Gastroesophageal sphincter (tissue), 4 donors: ENCODE measurements at regions not wholly inside any gene's neighbourhood (a gene's known extent, or its start where the extent isn't known, plus 50 kb on each side); places are given as distances from the start of the nearest gene placed in this dataset.

Experiments used
- ATAC-seq: fragments of 150-250 bp; one replicate; pipeline ENCODE4 v1.9.1; 2016; ENCODE audit warnings: mild to moderate bottlenecking, moderate library complexity
- H3K27ac ChIP-seq, 4 donors: fragments of 200-600 bp; sonication (generic) in 3 of 4; 1 replicate in 3 of 4; 2 replicates in 1 of 4; pipeline ENCODE4 v1.5.1; 2016 to 2019
- H3K27me3 ChIP-seq: fragments of 200-600 bp; sonication (generic); one replicate; pipeline ENCODE4 v1.5.1; 2019
- H3K36me3 ChIP-seq, 2 donors: fragments of 200-600 bp; sonication (generic); one replicate each; pipeline ENCODE4 v1.5.1; 2019; ENCODE audit warnings: control low read depth in 1 of 2
- H3K4me1 ChIP-seq, 3 donors: fragments of 200-600 bp; sonication (generic); 1 replicate in 2 of 3; 2 replicates in 1 of 3; pipeline ENCODE4 v1.5.1; 2016 to 2019; ENCODE audit warnings: control low read depth in 2 of 3
- H3K4me3 ChIP-seq, 2 donors: fragments of 200-600 bp; sonication (generic); one replicate each; pipeline ENCODE4 v1.5.1; 2019; ENCODE audit warnings: mild to moderate bottlenecking in 1 of 2, moderate library complexity in 1 of 2
- H3K9me3 ChIP-seq, 3 donors: fragments of 200-600 bp; sonication (generic); one replicate each; pipeline ENCODE4 v1.5.1; 2017 to 2019; ENCODE audit warnings: control low read depth in 2 of 3
- EP300 ChIP-seq: sonication (generic); formaldehyde crosslinking; IDR thresholded peaks from one replicate; pipeline ENCODE4 v1.6.1; 2017; ENCODE audit warnings: antibody characterized with exemption, mild to moderate bottlenecking
- POLR2A ChIP-seq, 2 donors: fragments of 450-650 bp; IDR thresholded peaks; one replicate each; pipeline ENCODE4 v1.6.1; 2017; ENCODE audit warnings: antibody characterized with exemption in 2 of 2, mild to moderate bottlenecking in 2 of 2, moderate library complexity in 1 of 2
- POLR2AphosphoS5 ChIP-seq: sonication (generic); formaldehyde crosslinking; IDR thresholded peaks from one replicate; pipeline ENCODE4 v1.6.1; 2017; ENCODE audit warnings: antibody characterized with exemption
- WGBS, 2 donors: methylation state at CpG; one replicate each; pipeline ENCODE4 v1.1.5; 2018; ENCODE audit warnings: low coverage in 1 of 2; 5-methylcytosine and 5-hydroxymethylcytosine counted together
- TF ChIP-seq, protein P1 (sequence below), 4 experiments: fragments of 200-600 bp in 2 of 4; fragments of 450-650 bp in 2 of 4; sonication (generic) in 1 of 4; IDR thresholded peaks; one replicate each; pipeline ENCODE4 v1.5.1; 2017 to 2019; ENCODE audit warnings: antibody characterized with exemption in 4 of 4, mild to moderate bottlenecking in 2 of 4, moderate library complexity in 2 of 4

DNA sequence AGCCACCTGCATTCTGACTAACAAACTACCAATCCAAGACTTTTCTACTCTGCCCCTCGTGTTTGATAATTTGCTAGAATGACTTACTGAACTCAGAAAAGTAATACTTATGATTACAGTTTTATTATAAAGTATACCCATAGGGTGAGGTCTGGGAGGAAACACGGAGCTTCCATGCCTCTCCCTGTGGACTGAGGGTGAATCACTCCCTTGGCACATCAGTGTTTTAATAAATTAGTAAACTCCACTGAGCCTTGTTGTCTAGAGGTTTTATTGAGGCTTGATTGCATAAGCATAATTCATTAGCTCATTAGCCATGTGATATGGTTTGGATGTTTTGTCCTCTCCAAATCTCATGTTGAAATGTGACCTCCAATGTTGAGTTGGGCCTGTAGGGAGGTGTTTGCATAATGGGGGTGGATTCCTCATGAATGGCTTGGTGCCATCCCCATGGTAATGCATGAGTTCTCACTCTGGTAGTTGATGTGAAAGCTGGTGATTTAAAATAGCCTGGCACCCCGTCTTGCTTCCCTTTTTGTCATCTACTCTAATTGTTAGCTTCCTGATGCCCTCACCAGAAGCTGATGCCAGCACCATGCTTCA is 233.6 kb upstream of the TRPC7 start:
- peaks cover 0 to 26% (median 0%) of the 10 kb centered on the region in 3 donors for H3K9me3 ChIP-seq
- H3K36me3 ChIP-seq: no peaks in the 10 kb centered on the region
- H3K27ac ChIP-seq: no peak overlapping the region
- TF ChIP-seq POLR2AphosphoS5 (no peak), POLR2A (IDR thresholded peaks at IDR 0.05) (no peak), EP300 (no peak)
- TF ChIP-seq, protein P1, sequence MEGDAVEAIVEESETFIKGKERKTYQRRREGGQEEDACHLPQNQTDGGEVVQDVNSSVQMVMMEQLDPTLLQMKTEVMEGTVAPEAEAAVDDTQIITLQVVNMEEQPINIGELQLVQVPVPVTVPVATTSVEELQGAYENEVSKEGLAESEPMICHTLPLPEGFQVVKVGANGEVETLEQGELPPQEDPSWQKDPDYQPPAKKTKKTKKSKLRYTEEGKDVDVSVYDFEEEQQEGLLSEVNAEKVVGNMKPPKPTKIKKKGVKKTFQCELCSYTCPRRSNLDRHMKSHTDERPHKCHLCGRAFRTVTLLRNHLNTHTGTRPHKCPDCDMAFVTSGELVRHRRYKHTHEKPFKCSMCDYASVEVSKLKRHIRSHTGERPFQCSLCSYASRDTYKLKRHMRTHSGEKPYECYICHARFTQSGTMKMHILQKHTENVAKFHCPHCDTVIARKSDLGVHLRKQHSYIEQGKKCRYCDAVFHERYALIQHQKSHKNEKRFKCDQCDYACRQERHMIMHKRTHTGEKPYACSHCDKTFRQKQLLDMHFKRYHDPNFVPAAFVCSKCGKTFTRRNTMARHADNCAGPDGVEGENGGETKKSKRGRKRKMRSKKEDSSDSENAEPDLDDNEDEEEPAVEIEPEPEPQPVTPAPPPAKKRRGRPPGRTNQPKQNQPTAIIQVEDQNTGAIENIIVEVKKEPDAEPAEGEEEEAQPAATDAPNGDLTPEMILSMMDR (IDR thresholded peaks at IDR 0.05): no peak
- no peak for ATAC-seq
- no peak overlapping the region for H3K4me3 ChIP-seq
- H3K4me1 ChIP-seq: no peaks in the 10 kb centered on the region
- WGBS, 2 donors: 49 to 71% methylated on average over 2 to 3 of the region's 3 CpGs
- H3K27me3 ChIP-seq: no peaks in the 10 kb centered on the region

DNA sequence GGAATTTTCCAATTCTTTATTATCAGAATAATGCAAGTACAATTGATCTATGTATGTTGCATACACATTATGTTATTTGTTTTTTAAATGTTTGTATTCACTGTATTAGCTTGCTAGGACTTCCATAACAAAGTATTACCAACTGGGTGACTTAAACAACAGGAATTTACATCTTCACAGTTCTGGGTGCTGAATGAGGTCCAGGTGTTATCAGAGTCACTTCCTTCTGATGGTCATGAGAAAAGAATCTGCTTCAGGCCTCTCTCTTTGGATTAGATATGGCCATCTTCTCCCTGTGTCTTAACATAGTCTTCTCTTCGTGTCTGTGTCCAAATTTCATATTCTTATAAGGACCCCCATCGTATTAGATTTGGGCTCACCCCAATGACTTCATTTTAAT is 229.1 kb upstream of the TRPC7 start:
- no peaks in the 10 kb centered on the region for H3K9me3 ChIP-seq
- H3K27ac ChIP-seq: no peak overlapping the region
- H3K36me3 ChIP-seq: no peaks in the 10 kb centered on the region
- TF ChIP-seq POLR2AphosphoS5 (no peak), EP300 (no peak), POLR2A (IDR thresholded peaks at IDR 0.05) (no peak)
- TF ChIP-seq, protein P1 (IDR thresholded peaks at IDR 0.05): no peak
- no peak for ATAC-seq
- no peak overlapping the region for H3K4me3 ChIP-seq
- H3K4me1 ChIP-seq: no peaks in the 10 kb centered on the region
- whole genome bisulfite sequencing, 2 donors: 48 to 70% methylated on average over 2 of the region's 2 CpGs
- H3K27me3 ChIP-seq: no peaks in the 10 kb centered on the region

DNA sequence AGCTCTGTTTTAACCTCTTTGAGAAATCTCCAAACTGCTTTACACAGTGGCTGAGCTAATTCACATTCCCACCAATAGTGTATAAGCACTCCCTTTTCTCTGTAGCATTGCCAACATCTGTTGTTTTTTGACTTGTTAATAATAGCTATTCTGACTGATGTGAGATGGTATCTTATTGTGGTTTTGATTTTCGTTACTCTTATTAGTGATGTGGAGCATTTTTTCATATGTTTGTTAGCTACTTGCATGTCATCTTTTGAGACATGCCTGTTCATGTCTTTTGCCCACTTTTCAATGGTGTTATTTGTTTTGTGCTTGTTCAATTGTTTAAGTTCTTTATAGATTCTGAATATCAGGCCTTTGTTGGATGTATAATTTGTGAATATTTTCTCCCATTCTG is 225.2 kb upstream of the TRPC7 start:
- H3K4me3 ChIP-seq: no peak overlapping the region
- H3K9me3 ChIP-seq: no peaks in the 10 kb centered on the region
- no peaks in the 10 kb centered on the region for H3K27me3 ChIP-seq
- 50 to 67% methylated on average over 1 of the region's 1 CpG for WGBS, 2 donors
- no peaks in the 10 kb centered on the region for H3K36me3 ChIP-seq
- H3K4me1 ChIP-seq: no peaks in the 10 kb centered on the region
- ATAC-seq: no peak
- TF ChIP-seq POLR2AphosphoS5 (no peak), EP300 (no peak), POLR2A (IDR thresholded peaks at IDR 0.05) (no peak)
- TF ChIP-seq, protein P1 (IDR thresholded peaks at IDR 0.05): no peak
- H3K27ac ChIP-seq: no peak overlapping the region

DNA sequence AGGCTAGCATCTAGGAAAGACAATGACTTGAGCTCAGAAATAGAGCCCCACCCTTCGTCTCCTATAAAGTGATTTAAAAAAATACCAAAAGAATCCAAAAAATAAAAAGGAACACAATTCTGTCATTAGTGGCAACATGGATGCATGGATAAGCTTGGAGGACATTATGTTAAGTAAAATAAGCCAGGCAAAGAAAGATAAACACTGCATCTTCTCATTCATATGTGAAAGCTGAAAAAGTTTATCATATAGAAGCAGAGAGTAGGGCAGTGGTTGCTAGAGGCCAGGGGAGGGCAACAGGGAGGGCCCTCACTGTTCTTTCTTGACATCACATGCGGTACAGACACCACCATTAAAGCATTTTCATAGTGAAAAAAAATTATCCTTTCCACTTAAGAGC is 220.9 kb upstream of the TRPC7 start:
- no peaks in the 10 kb centered on the region for H3K27me3 ChIP-seq
- H3K4me1 ChIP-seq: no peaks in the 10 kb centered on the region
- WGBS, 2 donors: 39 to 50% methylated on average over 2 of the region's 2 CpGs
- ATAC-seq: no peak
- H3K36me3 ChIP-seq: no peaks in the 10 kb centered on the region
- no peaks in the 10 kb centered on the region for H3K9me3 ChIP-seq
- TF ChIP-seq POLR2AphosphoS5: no peak
- TF ChIP-seq, protein P1 (IDR thresholded peaks at IDR 0.05): no peak
- no peak for TF ChIP-seq POLR2A (IDR thresholded peaks at IDR 0.05)
- TF ChIP-seq EP300: no peak
- H3K4me3 ChIP-seq: no peak overlapping the region
- H3K27ac ChIP-seq: no peak overlapping the region

DNA sequence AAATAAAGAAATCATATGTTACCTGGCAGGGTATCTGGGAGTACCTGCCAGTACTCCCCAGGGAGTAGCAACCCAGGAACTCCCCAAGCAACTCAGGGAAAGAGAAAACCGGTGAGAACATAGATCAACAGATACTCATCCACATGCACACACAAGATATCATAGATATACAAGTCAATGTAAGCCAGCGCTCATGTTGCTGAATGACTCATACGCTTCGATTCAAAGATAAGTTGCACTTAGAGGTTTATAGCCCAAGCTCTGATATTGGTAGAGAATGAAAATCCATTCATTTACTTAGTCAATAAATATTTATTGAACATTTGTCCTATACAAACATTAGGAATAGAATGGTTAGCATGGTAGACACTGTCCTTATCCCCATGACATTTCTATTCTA is 219.1 kb upstream of the TRPC7 start:
- no peak overlapping the region for H3K4me3 ChIP-seq
- H3K27me3 ChIP-seq: no peaks in the 10 kb centered on the region
- H3K27ac ChIP-seq: no peak overlapping the region
- no peak for ATAC-seq
- H3K9me3 ChIP-seq: no peaks in the 10 kb centered on the region
- no peaks in the 10 kb centered on the region for H3K36me3 ChIP-seq
- 83 to 96% methylated on average over 4 of the region's 4 CpGs for WGBS, 2 donors
- H3K4me1 ChIP-seq: no peaks in the 10 kb centered on the region
- TF ChIP-seq EP300: no peak
- TF ChIP-seq, protein P1 (IDR thresholded peaks at IDR 0.05): no peak
- no peak for TF ChIP-seq POLR2AphosphoS5
- TF ChIP-seq POLR2A (IDR thresholded peaks at IDR 0.05): no peak
